H1 (cell line): ENCODE measurements at regions not wholly inside any gene's neighbourhood (a gene's known extent, or its start where the extent isn't known, plus 50 kb on each side); places are given as distances from the start of the nearest gene placed in this dataset.

Experiments
- CHD2 ChIP-seq: IDR thresholded peaks from 2 replicates; pipeline ENCODE4 v1.6.1; 2012; ENCODE audit warnings: low read length, improper control_type of control experiment
- KDM1A ChIP-seq: fragments of 200-600, 300-600 bp; sonication (generic); IDR thresholded peaks from 2 replicates; pipeline ENCODE4 v1.7.1; 2016; ENCODE audit warnings: mild to moderate bottlenecking, low read length, borderline replicate concordance
- KDM5A ChIP-seq: fragments of 200-600 bp; IDR thresholded peaks from 2 replicates; pipeline ENCODE4 v1.7.1; 2012; ENCODE audit warnings: mild to moderate bottlenecking, low read length, inconsistent platforms, mixed read lengths

GRCh38 chr10:5587151-5588079, 62.7 kb downstream of the CALML3 start (continued):
- no peak for TF ChIP-seq CHD2
- no peak for TF ChIP-seq KDM5A
- no peak for TF ChIP-seq KDM1A
